ENCODE measurements at regions not wholly inside any gene's neighbourhood (a gene's known extent, or its start where the extent isn't known, plus 50 kb on each side); places are given as distances from the start of the nearest gene placed in this dataset.
"Not testable (repeated sequence)": the region's sequence is repeated elsewhere in the genome, so short reads cannot be mapped to it uniquely, and the experiment has no call there.

- not testable (repeated sequence) for H3K27ac Mint-ChIP-seq; H3K4me1 Mint-ChIP-seq; H3K36me3 Mint-ChIP-seq; H3K27me3 Mint-ChIP-seq; H3K4me3 Mint-ChIP-seq; DNase-seq (ENCODE audit: low spot score in 2 of 2); ATAC-seq (ENCODE audit: low read depth); H3K9me3 Mint-ChIP-seq
These were observed 60.5 kb downstream of the GOLGA6L22 start for GRCh38 chr15:22519213-22519612.

GRCh38 chr15:22526537-22526936 is 67.8 kb downstream of the GOLGA6L22 start:
- ATAC-seq (ENCODE audit: low read depth); H3K36me3 Mint-ChIP-seq; H3K4me1 Mint-ChIP-seq; DNase-seq (ENCODE audit: low spot score in 2 of 2); H3K4me3 Mint-ChIP-seq; H3K27ac Mint-ChIP-seq; H3K9me3 Mint-ChIP-seq; H3K27me3 Mint-ChIP-seq: not testable (repeated sequence)

- H3K4me1 Mint-ChIP-seq; H3K9me3 Mint-ChIP-seq; H3K27ac Mint-ChIP-seq; DNase-seq (ENCODE audit: low spot score in 2 of 2); H3K4me3 Mint-ChIP-seq; H3K36me3 Mint-ChIP-seq; ATAC-seq (ENCODE audit: low read depth); H3K27me3 Mint-ChIP-seq: not testable (repeated sequence)
These were observed 68.3 kb downstream of the GOLGA6L22 start for GRCh38 chr15:22527016-22527415.

- H3K27me3 Mint-ChIP-seq; ATAC-seq (ENCODE audit: low read depth): not testable (repeated sequence)
These were observed 70.5 kb downstream of the GOLGA6L22 start for GRCh38 chr15:22529200-22529599.

GRCh38 chr15:22559701-22560100 is 101.0 kb downstream of the GOLGA6L22 start:
- not testable (repeated sequence) for H3K36me3 Mint-ChIP-seq; H3K4me3 Mint-ChIP-seq; ATAC-seq (ENCODE audit: low read depth); DNase-seq (ENCODE audit: low spot score in 2 of 2); H3K9me3 Mint-ChIP-seq; H3K27ac Mint-ChIP-seq; H3K27me3 Mint-ChIP-seq; H3K4me1 Mint-ChIP-seq

More at GRCh38 chr15:22529200-22529599, 70.5 kb downstream of the GOLGA6L22 start:
- not testable (repeated sequence) for DNase-seq (ENCODE audit: low spot score in 2 of 2); H3K4me3 Mint-ChIP-seq; H3K9me3 Mint-ChIP-seq; H3K36me3 Mint-ChIP-seq; H3K27ac Mint-ChIP-seq; H3K4me1 Mint-ChIP-seq

- DNase-seq (ENCODE audit: low spot score in 2 of 2); H3K36me3 Mint-ChIP-seq; H3K27ac Mint-ChIP-seq; H3K4me3 Mint-ChIP-seq; H3K4me1 Mint-ChIP-seq; ATAC-seq (ENCODE audit: low read depth); H3K27me3 Mint-ChIP-seq; H3K9me3 Mint-ChIP-seq: not testable (repeated sequence)
These were observed 103.0 kb downstream of the GOLGA6L22 start for GRCh38 chr15:22561716-22562115.

GRCh38 chr15:22566510-22566909 is 107.8 kb downstream of the GOLGA6L22 start:
- not testable (repeated sequence) for H3K9me3 Mint-ChIP-seq; H3K4me3 Mint-ChIP-seq; DNase-seq (ENCODE audit: low spot score in 2 of 2); ATAC-seq (ENCODE audit: low read depth); H3K4me1 Mint-ChIP-seq; H3K27ac Mint-ChIP-seq; H3K27me3 Mint-ChIP-seq; H3K36me3 Mint-ChIP-seq

GRCh38 chr15:22569486-22569885 is 110.8 kb downstream of the GOLGA6L22 start:
- not testable (repeated sequence) for H3K9me3 Mint-ChIP-seq; H3K36me3 Mint-ChIP-seq; H3K4me3 Mint-ChIP-seq; ATAC-seq (ENCODE audit: low read depth); DNase-seq (ENCODE audit: low spot score in 2 of 2); H3K4me1 Mint-ChIP-seq; H3K27me3 Mint-ChIP-seq; H3K27ac Mint-ChIP-seq

GRCh38 chr15:22572152-22572735 is 113.5 kb downstream of the GOLGA6L22 start:
- not testable (repeated sequence) for H3K4me3 Mint-ChIP-seq

GRCh38 chr15:22572792-22573191 is 114.1 kb downstream of the GOLGA6L22 start:
- DNase-seq (ENCODE audit: low spot score in 2 of 2); H3K27me3 Mint-ChIP-seq; H3K9me3 Mint-ChIP-seq; H3K27ac Mint-ChIP-seq; H3K4me1 Mint-ChIP-seq; ATAC-seq (ENCODE audit: low read depth); H3K4me3 Mint-ChIP-seq; H3K36me3 Mint-ChIP-seq: not testable (repeated sequence)

More at GRCh38 chr15:22572152-22572735, 113.5 kb downstream of the GOLGA6L22 start:
- H3K9me3 Mint-ChIP-seq; H3K4me1 Mint-ChIP-seq; H3K27ac Mint-ChIP-seq; ATAC-seq (ENCODE audit: low read depth); DNase-seq (ENCODE audit: low spot score in 2 of 2); H3K36me3 Mint-ChIP-seq; H3K27me3 Mint-ChIP-seq: not testable (repeated sequence)

GRCh38 chr15:22577828-22578227 is 119.1 kb downstream of the GOLGA6L22 start:
- not testable (repeated sequence) for DNase-seq (ENCODE audit: low spot score in 2 of 2); H3K9me3 Mint-ChIP-seq; H3K4me1 Mint-ChIP-seq; H3K27ac Mint-ChIP-seq; H3K4me3 Mint-ChIP-seq; H3K36me3 Mint-ChIP-seq; ATAC-seq (ENCODE audit: low read depth); H3K27me3 Mint-ChIP-seq

- H3K27me3 Mint-ChIP-seq; DNase-seq (ENCODE audit: low spot score in 2 of 2); H3K27ac Mint-ChIP-seq; H3K9me3 Mint-ChIP-seq; H3K4me3 Mint-ChIP-seq; ATAC-seq (ENCODE audit: low read depth); H3K36me3 Mint-ChIP-seq; H3K4me1 Mint-ChIP-seq: not testable (repeated sequence)
These were observed 120.5 kb downstream of the GOLGA6L22 start for GRCh38 chr15:22579213-22579612.

- not testable (repeated sequence) for H3K4me3 Mint-ChIP-seq; DNase-seq (ENCODE audit: low spot score in 2 of 2); H3K27ac Mint-ChIP-seq; H3K9me3 Mint-ChIP-seq; H3K36me3 Mint-ChIP-seq; H3K4me1 Mint-ChIP-seq; ATAC-seq (ENCODE audit: low read depth); H3K27me3 Mint-ChIP-seq
These were observed 128.7 kb downstream of the GOLGA6L22 start for GRCh38 chr15:22587391-22587790.

- not testable (repeated sequence) for H3K27me3 Mint-ChIP-seq; H3K27ac Mint-ChIP-seq; ATAC-seq (ENCODE audit: low read depth); H3K9me3 Mint-ChIP-seq; DNase-seq (ENCODE audit: low spot score in 2 of 2); H3K4me3 Mint-ChIP-seq; H3K36me3 Mint-ChIP-seq; H3K4me1 Mint-ChIP-seq
These were observed 139.8 kb downstream of the GOLGA6L22 start for GRCh38 chr15:22598552-22598951.

GRCh38 chr15:22599526-22600320 is 141.0 kb downstream of the GOLGA6L22 start:
- not testable (repeated sequence) for H3K9me3 Mint-ChIP-seq; H3K4me3 Mint-ChIP-seq; H3K27ac Mint-ChIP-seq; DNase-seq (ENCODE audit: low spot score in 2 of 2); H3K36me3 Mint-ChIP-seq; H3K27me3 Mint-ChIP-seq; ATAC-seq (ENCODE audit: low read depth); H3K4me1 Mint-ChIP-seq

Measured in memory B cell (primary cell).